DMS153 (cell line): ENCODE measurements at regions not wholly inside any gene's neighbourhood (a gene's known extent, or its start where the extent isn't known, plus 50 kb on each side); places are given as distances from the start of the nearest gene placed in this dataset.

Experiments used
- DNase-seq: peaks from one replicate; lab custom pipeline; 2025; lab: John Stamatoyannopoulos, UW

DNA sequence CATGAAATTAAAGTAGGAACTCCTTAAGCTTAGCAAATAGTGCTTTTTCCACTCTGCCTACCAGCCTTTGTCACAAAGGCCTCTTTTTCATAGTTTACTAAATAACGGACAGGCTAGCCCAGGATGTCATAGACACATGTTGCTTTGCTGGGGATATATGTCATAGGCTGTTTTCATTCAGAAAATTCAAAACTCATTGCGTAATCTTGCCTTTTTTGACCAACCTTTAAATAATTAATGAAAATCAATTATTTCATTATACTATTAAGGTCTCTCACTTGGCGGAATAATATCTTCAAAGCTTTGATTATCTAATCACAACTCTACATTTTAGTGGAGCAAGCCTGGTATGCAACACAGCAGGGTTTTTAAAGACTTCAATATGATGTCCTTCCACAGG, 1245.7 kb upstream of the LRRTM1 start:
- no peak for DNase-seq

DNA sequence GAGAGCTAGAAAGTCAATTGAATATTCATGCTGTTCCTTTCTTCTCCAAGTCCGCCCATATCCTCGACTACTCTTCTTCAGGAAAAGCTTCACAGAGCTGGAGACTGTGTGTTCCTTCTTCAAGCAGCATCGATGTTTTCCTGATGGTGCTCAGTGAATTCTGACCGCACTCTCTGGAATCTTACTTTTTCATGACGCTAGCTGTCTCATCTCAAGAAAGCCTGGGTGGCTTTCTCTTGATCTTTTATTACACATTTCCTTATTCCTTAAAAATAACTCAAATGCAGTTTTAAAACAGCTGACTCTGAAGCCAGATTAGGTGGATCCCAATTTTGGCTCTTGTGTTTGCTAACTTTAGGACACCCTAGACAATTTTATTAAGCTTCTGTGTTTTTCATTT, 1245.1 kb upstream of the LRRTM1 start:
- no peak for DNase-seq

DNA sequence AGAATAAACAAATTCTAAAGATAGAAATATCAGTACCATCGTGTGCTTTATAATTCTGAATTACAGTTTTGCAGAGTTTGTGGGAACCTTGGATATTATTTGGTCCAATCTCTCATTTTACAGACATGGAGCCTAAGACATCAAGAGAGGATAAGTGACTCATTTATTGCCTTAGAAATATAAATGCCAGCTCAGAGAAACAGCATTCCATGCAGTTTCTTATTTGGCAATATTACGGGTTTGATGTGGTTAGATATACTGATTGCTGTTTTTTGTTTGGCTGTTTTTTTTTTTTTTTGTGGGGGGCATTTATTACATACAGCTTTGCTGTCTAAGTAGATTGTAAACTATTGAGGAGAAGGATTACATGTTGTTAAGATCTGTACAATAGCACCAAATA, 1241.1 kb upstream of the LRRTM1 start:
- no peak for DNase-seq

DNA sequence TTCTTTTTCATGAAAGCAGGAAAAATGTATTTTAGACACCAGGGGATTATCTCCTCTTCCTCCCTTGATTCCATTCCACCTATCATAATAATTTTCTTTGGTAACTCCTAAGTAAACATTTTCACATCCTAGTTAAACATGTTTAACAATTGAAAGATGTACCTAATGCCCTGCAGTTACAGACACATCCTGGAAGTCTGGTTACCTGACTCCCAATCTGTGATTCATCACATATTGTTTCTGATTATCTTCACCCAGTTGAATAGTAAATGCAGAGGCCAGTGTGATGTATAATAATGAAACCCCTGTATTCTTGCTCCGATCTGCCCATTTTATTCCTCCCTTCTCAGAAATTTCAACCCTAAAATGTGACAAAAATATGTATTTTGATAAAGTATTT, 1237.6 kb upstream of the LRRTM1 start:
- no peak for DNase-seq

DNA sequence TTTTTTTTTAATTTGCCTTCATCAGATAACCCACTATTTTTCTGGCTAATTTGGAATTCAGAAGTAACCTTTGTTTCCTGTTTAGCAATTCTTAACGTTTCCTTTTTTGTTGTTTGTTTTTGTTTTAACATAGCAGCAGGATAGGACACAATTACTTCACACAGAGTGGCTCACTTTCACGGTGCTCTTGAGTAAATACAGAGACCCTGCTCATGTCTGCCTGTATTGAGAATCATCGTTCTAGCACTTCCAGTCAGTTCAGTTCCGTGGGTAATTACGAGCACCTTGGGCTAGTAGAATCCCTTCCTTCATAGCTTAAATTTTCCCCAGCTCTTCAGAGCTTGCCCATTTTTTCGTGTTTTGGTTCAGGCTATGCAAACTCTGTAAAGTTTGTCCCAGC, 1225.4 kb upstream of the LRRTM1 start:
- no peak for DNase-seq

DNA sequence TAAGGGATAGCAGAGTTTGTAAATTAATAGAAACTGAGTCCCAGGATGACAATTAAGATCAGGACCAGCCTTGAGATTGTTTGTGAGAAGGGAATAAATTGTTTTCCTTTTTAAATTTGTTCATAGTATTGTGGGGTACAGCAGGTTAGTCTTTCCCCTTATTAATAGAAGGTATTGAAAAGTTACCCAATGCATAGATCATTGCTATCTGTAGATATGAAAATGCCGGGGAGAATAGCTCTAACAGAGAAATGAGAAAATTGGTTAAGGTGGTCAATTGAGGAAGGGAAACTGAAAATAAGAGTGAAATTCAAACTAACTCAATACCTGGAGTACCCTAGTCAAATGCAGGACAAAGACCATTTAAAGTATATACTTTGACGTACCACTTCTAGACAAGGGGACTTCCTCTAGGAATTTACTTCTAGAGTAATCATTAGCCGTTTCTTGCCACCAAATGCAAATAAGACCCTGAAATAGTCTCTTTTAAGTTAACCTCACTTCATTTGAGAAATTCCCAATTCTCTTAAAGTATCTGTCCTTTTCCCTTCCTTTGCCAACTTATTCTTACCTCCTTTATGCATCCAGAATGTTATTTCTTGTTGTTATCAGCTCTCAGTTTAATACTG, 1224.4 kb upstream of the LRRTM1 start:
- DNase-seq, result no peak

DNA sequence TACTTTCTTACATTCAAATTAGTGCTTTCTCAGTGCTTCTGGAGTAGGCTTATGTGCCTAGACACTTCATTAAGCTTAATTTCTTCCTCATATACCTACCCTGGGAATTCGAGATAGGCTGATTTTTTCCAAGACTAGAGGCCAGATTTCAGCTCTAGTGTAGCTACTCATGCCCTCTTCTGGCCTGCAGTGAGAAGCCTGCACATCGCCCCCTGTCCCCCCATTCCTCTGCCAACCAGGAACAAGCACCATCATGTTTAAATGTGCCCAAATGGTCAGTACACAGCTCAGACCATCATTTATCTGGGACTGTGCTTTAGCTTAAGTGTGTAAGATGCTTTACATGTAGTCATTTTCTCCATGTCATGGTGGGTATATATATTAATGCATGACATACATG, 1218.8 kb upstream of the LRRTM1 start:
- DNase-seq, result no peak

DNA sequence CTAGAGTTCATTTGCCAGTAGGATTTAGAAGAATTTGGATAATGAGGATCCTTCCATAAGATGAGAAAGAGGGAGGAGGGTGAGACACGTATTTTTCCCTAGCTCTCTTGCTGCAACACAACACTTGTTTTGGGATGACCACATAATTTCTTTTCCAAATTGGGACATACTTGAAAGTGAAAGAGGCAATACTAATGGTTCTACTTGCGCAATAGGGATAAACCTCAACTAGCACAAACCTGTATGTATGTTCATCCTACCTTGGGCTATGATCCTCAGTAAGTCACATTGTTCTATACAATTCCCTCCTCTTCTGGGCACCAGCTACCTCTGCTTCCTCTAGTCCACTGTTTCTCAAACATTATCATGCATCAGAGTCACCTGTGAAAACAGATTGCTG, 1208.8 kb upstream of the LRRTM1 start:
- DNase-seq, result no peak

DNA sequence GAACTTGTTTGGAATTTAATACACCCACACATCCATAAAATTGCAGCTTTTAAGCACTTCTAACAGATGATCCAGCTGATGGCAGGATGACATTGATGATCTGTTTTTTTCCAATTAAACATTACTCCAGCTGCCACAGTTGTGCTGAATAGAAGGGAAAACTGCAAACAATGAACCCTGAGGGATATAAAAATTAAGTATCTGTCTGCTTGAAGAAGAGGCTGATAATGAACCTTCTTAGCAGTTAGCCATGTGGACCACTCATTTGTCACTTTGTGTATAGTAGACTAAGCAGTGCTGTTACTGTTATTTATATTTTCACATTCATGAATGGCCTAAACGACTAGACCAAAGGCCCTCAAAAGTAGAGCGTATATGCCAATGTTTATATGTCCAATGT, 1201.0 kb upstream of the LRRTM1 start:
- no peak for DNase-seq

DNA sequence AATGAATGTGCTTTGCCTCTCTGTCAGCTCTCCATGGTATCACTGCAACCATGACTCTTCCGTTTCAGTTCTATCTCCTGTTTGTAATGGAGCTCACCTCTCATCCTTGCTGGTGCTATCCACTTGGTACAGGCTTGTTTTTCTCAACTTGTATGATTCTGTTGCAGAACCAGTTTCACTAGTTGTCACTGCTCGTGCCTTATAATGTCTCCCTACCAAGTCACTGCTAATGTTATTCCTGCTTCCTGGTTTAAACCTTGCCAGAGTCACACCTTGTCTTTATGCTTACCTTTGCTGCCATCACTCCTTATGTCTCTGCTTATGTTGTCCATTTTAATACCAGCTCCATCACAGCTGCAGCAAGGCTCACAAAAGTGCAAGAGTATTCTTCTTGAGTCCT, 1191.0 kb upstream of the LRRTM1 start:
- DNase-seq, result no peak

DNA sequence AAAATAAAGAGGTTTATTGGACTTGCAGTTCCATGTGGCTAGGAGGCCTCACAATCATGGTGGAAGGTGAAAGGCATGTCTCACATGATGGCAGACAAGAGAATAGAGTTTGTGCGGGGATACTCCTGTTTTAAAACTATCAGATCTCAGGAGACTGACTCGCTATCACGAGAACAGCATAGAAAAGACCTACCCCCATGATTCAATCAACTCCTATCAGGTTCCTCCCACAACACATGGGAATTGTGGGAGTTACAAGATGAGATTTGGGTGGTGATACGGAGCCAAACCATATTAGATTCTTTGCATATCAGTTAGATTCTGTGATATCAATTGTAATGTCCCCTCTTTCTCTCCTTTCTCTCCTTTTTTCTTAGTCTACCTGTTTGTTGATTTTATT, 1178.7 kb upstream of the LRRTM1 start:
- DNase-seq, result no peak

DNA sequence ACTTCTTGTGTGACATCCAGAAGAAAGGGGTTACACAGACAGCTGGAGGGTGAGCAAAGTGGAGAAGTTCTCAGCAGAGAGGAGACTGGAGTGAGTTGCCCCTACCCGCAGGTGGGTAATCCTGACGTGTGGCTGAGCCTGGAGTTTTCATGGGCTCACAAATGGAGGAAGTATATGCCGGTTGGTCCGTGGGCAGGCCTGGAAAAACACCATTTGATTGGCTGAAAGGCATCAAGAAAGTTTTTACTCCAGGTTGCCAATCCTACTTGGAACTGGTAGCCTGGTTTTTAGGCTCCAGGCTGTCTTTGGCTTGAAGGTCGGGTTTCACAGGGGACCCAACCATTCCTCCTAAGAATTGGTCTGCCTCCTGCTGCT, 1177.4 kb upstream of the LRRTM1 start:
- no peak for DNase-seq

DNA sequence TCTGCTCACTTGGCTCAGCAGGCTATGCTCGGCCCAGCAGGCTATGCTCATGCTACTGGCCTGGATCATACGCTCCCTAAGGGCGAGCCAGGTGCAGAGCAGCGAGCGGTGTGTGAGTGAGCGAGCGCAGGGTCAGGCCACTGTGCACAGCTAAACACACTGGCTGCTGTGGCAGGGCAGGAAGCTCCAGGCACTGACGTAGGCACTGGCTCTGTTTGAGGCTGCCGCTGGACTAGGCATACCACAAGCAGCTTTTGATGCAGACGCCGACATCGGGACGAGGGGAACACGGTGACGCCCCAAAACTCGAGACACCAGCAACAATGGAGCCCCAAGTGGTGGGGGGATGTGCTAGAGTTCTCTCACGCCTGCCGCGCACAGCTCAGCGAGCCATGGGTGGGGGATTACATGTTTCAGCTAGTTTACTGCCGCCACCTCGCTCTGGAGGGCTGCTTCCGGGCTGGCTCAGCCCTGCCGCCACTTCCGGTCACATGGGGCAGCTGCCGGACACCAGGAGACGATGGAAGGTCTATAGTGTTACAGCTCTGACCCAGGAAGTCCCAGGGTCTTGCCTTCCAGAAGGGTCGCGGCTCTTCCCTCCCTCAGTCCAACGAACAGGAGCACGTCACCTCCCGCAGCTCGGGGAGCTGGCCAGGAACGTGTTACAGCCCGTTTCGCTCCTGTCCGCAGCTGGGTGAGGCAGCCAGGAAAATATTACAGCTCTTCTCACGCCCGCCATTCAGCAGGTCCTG, 1176.9 kb upstream of the LRRTM1 start:
- DNase-seq, result no peak

DNA sequence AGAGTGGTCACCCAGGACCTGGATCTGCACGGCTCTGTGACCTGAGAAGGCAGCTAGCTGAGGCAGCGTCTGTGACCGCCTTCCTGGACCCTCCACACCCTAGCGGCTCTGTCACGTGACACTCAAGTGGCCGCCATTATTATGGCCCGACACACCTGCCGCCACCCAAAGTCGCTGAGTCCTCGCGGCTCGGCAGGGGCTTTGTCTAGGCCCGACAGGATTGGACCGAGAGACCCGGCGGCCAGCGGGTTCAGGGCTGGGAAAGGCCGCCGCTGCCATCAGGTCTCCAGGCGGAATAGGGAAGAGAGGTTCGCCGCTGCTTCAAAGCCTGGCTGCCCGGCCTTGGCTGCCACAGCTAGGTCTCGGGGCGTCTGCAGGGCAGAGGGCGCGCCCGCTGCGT, 1162.5 kb upstream of the LRRTM1 start:
- no peak for DNase-seq

DNA sequence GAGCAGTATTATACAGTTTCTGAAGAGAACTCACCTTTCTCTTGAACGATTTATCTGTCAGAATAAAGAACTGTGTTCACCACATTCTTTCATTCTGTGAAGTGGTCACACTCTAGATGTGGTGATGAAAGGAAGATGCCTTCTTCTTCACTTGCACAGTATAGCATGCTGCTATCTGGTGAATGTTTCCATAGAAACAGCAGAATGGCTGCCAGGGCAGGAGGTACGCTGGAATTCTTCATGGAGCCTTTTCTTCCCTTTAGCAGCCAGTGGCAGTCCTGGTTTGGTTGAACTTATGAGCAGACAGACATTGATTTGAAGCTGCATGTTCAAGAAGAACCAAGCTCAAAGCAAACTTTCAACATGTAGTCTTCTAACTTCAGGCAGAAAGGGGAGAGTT, 1157.9 kb upstream of the LRRTM1 start:
- DNase-seq, result no peak

DNA sequence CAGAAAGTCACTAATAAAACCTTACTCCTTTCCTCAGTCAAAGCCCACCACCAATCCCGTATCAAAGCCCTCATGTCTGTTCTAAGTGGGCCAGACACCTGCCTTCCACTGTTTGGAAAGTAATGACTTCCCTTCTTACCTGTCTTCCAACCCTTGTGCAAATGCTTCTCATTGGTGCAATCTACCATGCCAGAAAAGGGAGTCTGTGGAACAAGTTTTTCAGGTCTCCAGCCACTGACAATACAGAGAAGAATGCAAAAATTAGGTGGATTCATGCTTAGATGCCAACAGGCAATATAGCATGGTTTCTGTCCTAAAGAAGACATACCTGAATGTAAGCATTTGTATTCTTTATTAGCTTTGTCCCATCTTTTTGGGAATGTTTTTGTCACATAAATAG, 1140.6 kb upstream of the LRRTM1 start:
- DNase-seq, result no peak

DNA sequence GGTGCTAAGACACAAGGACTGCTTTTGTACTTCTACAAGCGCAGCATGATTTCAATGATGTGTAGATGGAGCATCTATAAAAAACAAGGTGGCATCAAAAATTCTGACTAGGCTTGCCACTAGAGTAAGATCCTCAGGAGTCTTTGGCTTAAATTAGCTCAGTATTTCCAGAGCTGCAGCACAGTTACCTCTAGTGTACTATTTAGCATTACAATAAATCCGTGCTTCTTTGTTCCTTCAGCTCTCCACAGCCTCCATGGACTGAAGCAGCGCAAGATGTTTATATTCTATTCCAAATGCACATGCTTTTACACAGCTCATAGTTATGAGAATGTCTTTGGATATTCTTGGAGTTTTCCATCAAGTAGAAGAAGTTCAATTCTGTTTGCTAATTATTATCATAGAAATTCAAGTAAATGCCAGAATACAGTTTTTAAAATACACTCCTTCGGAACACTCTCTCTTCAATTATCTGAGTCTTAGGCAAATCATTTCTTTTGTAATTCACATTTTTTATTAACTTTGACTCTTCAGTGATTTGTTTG, 1133.0 kb upstream of the LRRTM1 start:
- DNase-seq, result no peak

DNA sequence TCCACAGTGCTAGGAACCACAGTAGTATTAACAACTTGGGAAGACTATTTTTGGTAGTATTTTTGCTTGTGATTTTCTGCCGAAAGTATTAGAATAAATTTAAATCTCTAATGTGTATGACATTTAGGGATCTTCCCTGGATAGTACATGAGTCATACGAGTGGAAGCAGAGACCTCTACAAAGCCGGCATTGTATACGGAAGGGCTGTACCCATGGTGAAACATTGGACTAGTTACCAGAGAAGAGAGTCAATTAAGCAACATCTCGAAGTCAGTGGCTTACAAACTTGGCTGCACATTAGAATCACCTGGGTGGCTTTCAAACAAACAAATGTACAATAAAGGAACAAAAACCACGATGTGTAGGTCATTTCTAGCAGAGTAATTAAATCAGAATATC, 1131.7 kb upstream of the LRRTM1 start:
- no peak for DNase-seq

DNA sequence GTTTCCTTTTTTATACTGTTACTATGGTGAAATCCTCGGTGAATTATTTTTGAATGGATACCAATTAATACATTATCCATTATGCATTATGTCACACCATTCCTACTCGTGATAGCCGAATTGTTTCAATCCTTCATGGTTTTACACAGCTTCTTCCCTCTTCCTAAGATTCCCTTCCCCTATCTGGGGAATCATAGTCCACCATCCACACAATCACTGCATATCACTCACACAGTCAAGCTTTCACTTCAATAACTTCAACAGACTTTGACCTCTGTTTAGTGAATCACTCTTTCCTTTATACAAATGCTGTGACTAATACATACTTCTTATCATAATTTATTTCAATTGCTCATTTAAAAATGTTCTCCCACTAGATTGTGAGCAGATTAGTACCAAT, 1108.1 kb upstream of the LRRTM1 start:
- no peak for DNase-seq

DNA sequence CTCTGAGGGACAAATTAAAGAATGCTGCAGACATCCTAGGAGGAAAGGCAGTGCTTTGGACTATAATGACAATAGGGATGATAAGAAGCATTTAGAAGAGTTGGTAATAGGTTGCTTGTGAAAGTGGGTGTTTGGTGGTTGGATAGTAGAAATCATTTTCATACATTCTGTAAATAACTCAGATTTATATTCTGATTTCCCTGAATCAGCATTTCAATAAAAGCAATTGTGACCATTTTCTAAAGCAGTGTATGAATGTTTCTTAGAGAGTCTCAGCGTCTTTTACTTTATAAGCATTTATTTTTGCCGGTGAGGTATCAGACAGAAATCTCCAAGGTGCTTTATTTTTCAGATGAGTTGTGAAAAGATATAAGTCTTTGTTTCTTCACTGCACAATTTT, 1099.0 kb upstream of the LRRTM1 start:
- DNase-seq, result no peak

DNA sequence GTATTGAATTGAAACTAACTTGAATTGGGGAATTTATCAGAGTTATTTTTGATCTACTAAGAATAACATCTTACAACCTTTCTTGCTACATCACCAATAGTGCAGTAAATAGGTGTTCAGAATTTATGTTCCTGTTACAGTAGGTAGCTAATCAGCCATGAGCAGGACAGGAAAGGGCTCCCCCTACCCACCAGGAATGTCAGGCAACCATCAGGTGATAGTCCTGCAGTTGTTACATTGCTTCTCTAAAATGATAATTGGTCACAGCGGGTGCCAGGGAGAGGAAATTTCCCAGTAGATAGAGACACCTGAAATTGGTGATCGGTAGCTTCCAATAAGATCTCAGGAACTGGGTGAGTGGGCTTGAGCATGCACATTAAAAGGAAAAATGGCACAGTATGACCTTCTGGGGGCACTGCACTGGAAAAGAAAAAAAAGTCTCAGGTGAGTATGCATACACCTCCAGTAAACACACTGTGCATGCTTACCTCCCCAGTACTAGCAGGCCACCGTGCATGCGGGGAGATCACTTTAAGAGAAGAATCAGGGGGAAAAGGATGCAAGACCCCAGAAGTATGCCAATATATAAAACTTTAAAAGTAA, 1092.0 kb upstream of the LRRTM1 start:
- DNase-seq, result no peak

DNA sequence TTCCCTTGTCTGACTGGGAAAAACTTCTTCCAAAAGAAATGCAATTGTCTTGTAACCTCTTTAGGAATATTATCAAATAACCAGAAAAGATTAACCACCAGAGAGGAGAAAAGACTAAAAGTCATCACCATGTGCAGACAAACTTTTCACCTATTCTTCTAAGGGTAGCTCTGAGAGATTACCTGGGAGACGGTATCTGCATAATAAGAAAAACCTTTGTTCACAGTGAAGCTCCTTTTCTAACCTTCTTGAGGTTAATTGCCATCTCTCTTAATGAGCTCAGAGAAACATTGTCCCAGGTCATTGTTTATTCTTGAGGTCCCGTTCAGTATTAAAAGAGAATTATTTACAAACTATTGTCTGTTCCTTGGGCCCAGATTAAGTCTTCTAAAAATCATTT, 1091.2 kb upstream of the LRRTM1 start:
- no peak for DNase-seq

DNA sequence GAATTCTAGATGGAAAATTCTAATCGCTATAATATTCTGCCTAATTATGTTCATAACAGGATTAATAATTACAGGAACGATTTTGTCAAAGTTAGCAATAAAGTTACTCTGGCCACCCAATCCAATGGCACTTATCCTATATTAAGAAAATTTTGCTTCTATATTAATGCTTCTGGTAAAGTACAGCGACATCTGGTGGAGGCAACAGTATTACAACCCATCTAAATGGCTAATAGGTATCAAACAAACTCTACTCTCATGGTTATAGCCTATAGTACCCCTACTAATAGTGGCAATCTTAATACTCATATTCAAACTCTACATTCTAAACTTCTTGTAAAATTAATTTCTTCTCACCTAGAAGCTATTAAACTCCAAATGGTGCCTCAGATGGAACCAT, 1084.7 kb upstream of the LRRTM1 start:
- no peak for DNase-seq

DNA sequence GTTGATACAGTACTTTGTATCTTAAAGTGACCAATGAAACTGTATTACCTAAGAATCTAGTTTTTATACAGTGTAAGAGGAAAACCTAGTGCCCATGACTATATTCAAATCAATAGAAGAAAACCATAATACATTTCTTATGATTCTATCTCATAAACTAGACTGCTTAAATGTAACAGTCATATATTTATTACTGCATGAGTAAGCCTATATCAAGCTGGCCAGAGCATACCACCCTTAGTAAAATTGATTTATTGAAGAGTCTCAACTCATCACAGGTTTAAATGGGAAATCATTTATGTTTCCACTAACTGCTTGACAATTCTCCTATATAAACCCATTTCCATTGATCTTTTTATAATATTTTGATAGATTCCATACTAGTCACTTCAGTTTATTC, 1059.2 kb upstream of the LRRTM1 start:
- DNase-seq, result no peak
